Activated CD4-positive, alpha-beta T cell treated with anti-CD3 and anti-CD28 coated beads for 36 hours (primary cell): ENCODE measurements at regions not wholly inside any gene's neighbourhood (a gene's known extent, or its start where the extent isn't known, plus 50 kb on each side); places are given as distances from the start of the nearest gene placed in this dataset.
"Not testable (repeated sequence)": the region's sequence is repeated elsewhere in the genome, so short reads cannot be mapped to it uniquely, and the experiment has no call there.

ENCODE experiments used
- ATAC-seq: fragments of 200-7000 bp; cut with Tn5 transposase; one replicate; pipeline ENCODE4 v1.10.0; 2021; ENCODE audit warnings: mild to moderate bottlenecking, moderate library complexity
- CTCF ChIA-PET: fragments of 350-600 bp; sonication (Branson Sonifier 250); formaldehyde crosslinking; loops from one replicate; lab custom pipeline; 2021; ENCODE audit warnings: antibody characterized with exemption; lab: Charles Lee
- POLR2A ChIA-PET: fragments of 350-600 bp; sonication (Branson Sonifier 250); formaldehyde crosslinking; loops from one replicate; lab custom pipeline; 2021; ENCODE audit warnings: antibody characterized with exemption, inconsistent platforms; lab: Charles Lee
- DNase-seq: peaks from one replicate; pipeline ENCODE4 v3.0.0-alpha.2; 2020
- H3K27ac Mint-ChIP-seq: one replicate; pipeline ENCODE4 v1.8.0; 2021; ENCODE audit warnings: mixed read lengths
- H3K27me3 Mint-ChIP-seq: one replicate; pipeline ENCODE4 v1.8.0; 2021; ENCODE audit warnings: mixed read lengths
- H3K36me3 Mint-ChIP-seq: one replicate; pipeline ENCODE4 v1.8.0; 2021; ENCODE audit warnings: low read depth, mixed read lengths
- H3K4me1 Mint-ChIP-seq: one replicate; pipeline ENCODE4 v1.8.0; 2021; ENCODE audit warnings: mixed read lengths
- H3K4me3 Mint-ChIP-seq: one replicate; pipeline ENCODE4 v1.8.0; 2021; ENCODE audit warnings: mild to moderate bottlenecking, moderate library complexity, mixed read lengths
- H3K9me3 Mint-ChIP-seq: one replicate; pipeline ENCODE4 v1.8.0; 2021; ENCODE audit warnings: low read depth, mixed read lengths
- intact Hi-C, 2 experiments: fragments of 100-400 bp; cut with DNase I in 1 of 2; cut with micrococcal nuclease in 1 of 2; formaldehyde crosslinking; loops; one replicate each; pipeline versions ENCODE4 v1.14.2 to v1.15.1; 2022 to 2024; cut with DNase I, micrococcal nuclease

DNA sequence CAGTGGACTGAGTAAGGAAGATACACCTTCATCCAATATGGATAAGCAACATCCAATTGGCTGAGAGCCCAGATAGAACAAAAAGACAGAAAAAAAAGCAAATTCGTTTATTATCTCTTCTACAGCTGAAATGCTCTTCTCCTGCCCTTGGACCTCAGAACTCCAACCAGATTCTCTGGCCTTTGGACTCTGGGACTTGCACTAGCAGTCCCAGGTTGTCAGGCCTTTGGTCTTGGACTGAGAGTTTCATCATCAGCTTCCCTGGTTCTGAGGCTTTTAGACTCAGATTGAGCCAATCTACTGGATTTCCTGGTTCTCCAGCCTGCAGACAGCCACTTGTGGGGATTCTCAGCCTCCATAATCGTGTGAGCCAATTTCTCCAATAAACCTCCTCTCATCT is 926.8 kb downstream of the PLA2G4A start:
- Mint-ChIP-seq H3K27me3 (no peaks in the 10 kb centered on the region), H3K9me3 (no peaks in the 10 kb centered on the region), H3K4me1 (no peaks in the 10 kb centered on the region), H3K36me3 (no peaks in the 10 kb centered on the region), H3K27ac (no peak overlapping the region), H3K4me3 (no peak overlapping the region)
- intact Hi-C loops: no loop called here
- CTCF ChIA-PET: no interaction called here
- DNase-seq (no peak), ATAC-seq (no peak)
- POLR2A ChIA-PET: no interaction called here

GRCh38 chr1:187756684-187757083 is 927.9 kb downstream of the PLA2G4A start:
- ATAC-seq, H3K27me3 Mint-ChIP-seq, H3K4me1 Mint-ChIP-seq, DNase-seq, H3K27ac Mint-ChIP-seq, H3K9me3 Mint-ChIP-seq, CTCF ChIA-PET, H3K36me3 Mint-ChIP-seq, POLR2A ChIA-PET, intact Hi-C loops, H3K4me3 Mint-ChIP-seq: not testable (repeated sequence)

DNA sequence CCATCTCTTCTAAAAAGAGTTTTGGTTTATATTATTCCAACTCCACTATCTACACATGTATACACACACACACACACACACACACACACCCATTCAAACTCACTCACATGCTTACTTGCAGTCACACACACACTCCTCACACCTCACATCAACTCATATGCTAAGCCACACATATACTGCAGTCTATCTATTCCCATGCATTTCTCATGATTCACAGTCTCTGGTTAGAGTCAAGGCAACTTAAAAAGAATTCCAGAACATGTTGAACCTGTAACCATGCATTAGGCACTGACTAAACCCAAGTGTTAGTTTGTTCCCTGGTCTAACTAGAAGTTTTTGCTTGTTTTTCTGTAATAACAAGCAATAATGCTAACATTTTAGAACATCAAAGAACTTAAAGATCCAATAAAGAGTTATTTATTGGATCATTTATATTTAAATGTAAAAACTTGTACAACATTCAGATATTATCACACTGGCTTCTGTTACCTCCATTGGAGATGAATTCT is 931.1 kb downstream of the PLA2G4A start:
- ChIA-PET POLR2A (no interaction called here), CTCF (no interaction called here)
- Mint-ChIP-seq H3K4me3 (no peak overlapping the region), H3K27ac (no peak overlapping the region), H3K9me3 (no peaks in the 10 kb centered on the region), H3K27me3 (no peaks in the 10 kb centered on the region), H3K4me1 (no peaks in the 10 kb centered on the region), H3K36me3 (no peaks in the 10 kb centered on the region)
- DNase-seq: no peak
- ATAC-seq: no peak
- intact Hi-C loops: no loop called here

- ChIA-PET POLR2A (no interaction called here), CTCF (no interaction called here)
- Mint-ChIP-seq H3K27ac (no peak overlapping the region), H3K9me3 (peaks cover 4% of the 10 kb centered on the region), H3K36me3 (no peaks in the 10 kb centered on the region), H3K27me3 (no peaks in the 10 kb centered on the region), H3K4me3 (no peak overlapping the region), H3K4me1 (no peaks in the 10 kb centered on the region)
- intact Hi-C loops: no loop called here
- DNase-seq (no peak), ATAC-seq (no peak)
Observed at GRCh38 chr1:187762118-187762517, 933.4 kb downstream of the PLA2G4A start.

DNA sequence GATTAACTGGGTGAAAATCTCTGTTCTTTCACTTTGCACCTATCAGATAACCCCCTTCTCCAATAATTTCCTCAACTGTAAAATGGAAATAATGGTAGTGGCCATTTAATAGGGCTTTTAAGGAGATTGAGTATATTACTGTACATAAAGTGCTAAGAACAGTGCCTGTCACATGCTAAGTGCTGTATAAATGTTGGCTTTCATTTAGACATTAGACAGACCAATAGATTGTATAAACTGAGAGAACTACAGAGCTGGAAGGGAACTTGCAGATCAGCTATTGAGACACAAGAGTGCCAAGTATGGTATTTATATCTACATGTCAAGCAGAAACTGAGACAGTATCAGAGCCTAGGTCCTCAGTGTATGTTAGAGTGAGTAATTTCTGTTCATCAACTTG is 934.7 kb downstream of the PLA2G4A start:
- ATAC-seq: no peak
- peaks cover 5% of the 10 kb centered on the region for H3K9me3 Mint-ChIP-seq
- POLR2A ChIA-PET: no interaction called here
- no peaks in the 10 kb centered on the region for H3K27me3 Mint-ChIP-seq
- CTCF ChIA-PET: no interaction called here
- intact Hi-C loops: no loop called here
- H3K36me3 Mint-ChIP-seq: no peaks in the 10 kb centered on the region
- no peaks in the 10 kb centered on the region for H3K4me1 Mint-ChIP-seq
- DNase-seq: no peak
- H3K4me3 Mint-ChIP-seq: no peak overlapping the region
- H3K27ac Mint-ChIP-seq: no peak overlapping the region

GRCh38 chr1:187763976-187764375 is 935.2 kb downstream of the PLA2G4A start:
- intact Hi-C loops: no loop called here
- POLR2A ChIA-PET: no interaction called here
- Mint-ChIP-seq H3K9me3 (peaks cover 5% of the 10 kb centered on the region), H3K27me3 (no peaks in the 10 kb centered on the region), H3K36me3 (no peaks in the 10 kb centered on the region), H3K4me3 (no peak overlapping the region), H3K4me1 (no peaks in the 10 kb centered on the region), H3K27ac (no peak overlapping the region)
- DNase-seq (no peak), ATAC-seq (no peak)
- CTCF ChIA-PET: no interaction called here

DNA sequence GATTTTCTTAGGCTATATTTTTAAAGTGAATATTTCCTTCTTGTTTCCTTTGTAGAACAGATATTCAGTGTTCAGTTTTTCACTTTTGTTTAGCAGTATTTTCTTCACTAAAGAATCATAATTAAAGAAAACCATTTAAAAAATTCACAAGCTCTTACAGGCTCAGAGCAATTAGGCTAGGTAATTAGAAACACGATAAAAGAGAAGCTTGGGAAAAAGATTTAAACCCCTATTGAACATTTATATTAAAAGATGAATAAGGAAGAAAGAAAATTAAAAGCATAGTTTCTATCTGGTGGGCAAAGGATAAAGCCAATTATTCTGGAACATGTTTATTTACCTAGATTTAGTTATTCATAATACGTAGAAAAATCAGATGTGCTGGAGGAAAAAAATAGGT is 942.6 kb downstream of the PLA2G4A start:
- POLR2A ChIA-PET: no interaction called here
- intact Hi-C loops: no loop called here
- Mint-ChIP-seq H3K4me3 (no peak overlapping the region), H3K27me3 (no peaks in the 10 kb centered on the region), H3K4me1 (no peaks in the 10 kb centered on the region), H3K9me3 (peaks cover 11% of the 10 kb centered on the region), H3K27ac (no peak overlapping the region), H3K36me3 (no peaks in the 10 kb centered on the region)
- ATAC-seq (no peak), DNase-seq (no peak)
- CTCF ChIA-PET: no interaction called here

GRCh38 chr1:187773168-187773567 is 944.4 kb downstream of the PLA2G4A start:
- ATAC-seq: no peak
- Mint-ChIP-seq H3K27me3 (no peaks in the 10 kb centered on the region), H3K4me3 (no peak overlapping the region), H3K4me1 (no peaks in the 10 kb centered on the region), H3K27ac (no peak overlapping the region), H3K36me3 (no peaks in the 10 kb centered on the region), H3K9me3 (peaks cover 8% of the 10 kb centered on the region)
- ChIA-PET POLR2A (no interaction called here), CTCF (no interaction called here)
- intact Hi-C loops: no loop called here
- DNase-seq: no peak

DNA sequence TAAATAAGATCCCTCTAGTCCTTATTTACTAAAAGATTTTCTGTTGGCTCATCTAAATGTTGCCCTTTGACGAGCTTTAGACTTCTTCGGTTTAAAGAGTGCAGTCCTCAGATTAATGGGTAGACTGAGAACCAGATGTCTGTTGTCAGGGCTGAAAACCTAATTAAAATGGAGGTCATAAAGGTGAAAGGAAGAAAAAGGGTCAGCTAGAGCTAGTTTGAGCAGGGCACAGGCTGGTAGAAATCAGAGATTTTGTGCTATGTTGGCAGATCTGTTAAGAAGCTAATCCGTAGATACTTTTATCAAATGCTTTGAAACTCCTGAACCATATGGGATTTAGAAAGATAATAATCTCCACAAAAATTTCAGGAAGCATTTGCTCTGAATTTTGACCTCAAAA is 959.0 kb downstream of the PLA2G4A start:
- Mint-ChIP-seq H3K36me3 (no peaks in the 10 kb centered on the region), H3K4me3 (no peak overlapping the region), H3K27ac (no peak overlapping the region), H3K9me3 (peaks cover 4% of the 10 kb centered on the region), H3K4me1 (no peaks in the 10 kb centered on the region), H3K27me3 (no peaks in the 10 kb centered on the region)
- ChIA-PET POLR2A (interaction anchor here (0.7 kb wide), 1 partner anchor 1266 kb away, joined by 3 read pairs; no protein-coding TSS in a partner anchor), CTCF (no interaction called here)
- intact Hi-C loops: no loop called here
- DNase-seq (no peak), ATAC-seq (no peak)

GRCh38 chr1:187788718-187789117 is 960.0 kb downstream of the PLA2G4A start:
- no peak overlapping the region for H3K4me3 Mint-ChIP-seq
- ChIA-PET CTCF (no interaction called here), POLR2A (no interaction called here)
- no peaks in the 10 kb centered on the region for H3K27me3 Mint-ChIP-seq
- H3K27ac Mint-ChIP-seq: no peak overlapping the region
- peaks cover 3% of the 10 kb centered on the region for H3K9me3 Mint-ChIP-seq
- intact Hi-C loops: no loop called here
- no peaks in the 10 kb centered on the region for H3K4me1 Mint-ChIP-seq
- no peak for ATAC-seq
- no peak for DNase-seq
- no peaks in the 10 kb centered on the region for H3K36me3 Mint-ChIP-seq

- ChIA-PET CTCF (no interaction called here), POLR2A (no interaction called here)
- intact Hi-C loops: no loop called here
- no peak for ATAC-seq
- Mint-ChIP-seq H3K27me3 (no peaks in the 10 kb centered on the region), H3K4me3 (no peak overlapping the region), H3K36me3 (no peaks in the 10 kb centered on the region), H3K4me1 (no peaks in the 10 kb centered on the region), H3K9me3 (peaks cover 3% of the 10 kb centered on the region), H3K27ac (no peak overlapping the region)
- DNase-seq: no peak
Observed at GRCh38 chr1:187790724-187791123, 962.0 kb downstream of the PLA2G4A start.

DNA sequence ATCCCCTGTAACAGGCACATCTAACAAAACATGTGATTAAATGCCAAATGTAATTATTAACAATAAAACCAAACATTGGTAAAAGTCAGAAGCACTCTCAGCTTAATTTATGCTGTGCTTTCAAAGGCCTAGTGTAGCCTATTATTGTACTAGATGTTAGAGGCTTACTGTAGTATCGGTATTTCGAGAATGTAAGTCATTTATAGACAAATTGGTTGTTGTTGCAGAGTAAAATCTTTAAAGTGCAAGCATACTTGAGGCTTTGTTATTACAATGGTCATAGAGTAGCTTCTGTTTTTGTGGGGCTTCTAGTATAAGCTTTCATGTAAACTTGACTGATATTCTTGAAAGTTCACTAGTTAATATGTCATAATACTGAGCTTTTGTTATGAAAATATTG is 965.8 kb downstream of the PLA2G4A start:
- Mint-ChIP-seq H3K4me1 (no peaks in the 10 kb centered on the region), H3K36me3 (no peaks in the 10 kb centered on the region), H3K4me3 (no peak overlapping the region), H3K27me3 (no peaks in the 10 kb centered on the region), H3K27ac (no peak overlapping the region), H3K9me3 (peaks cover 7% of the 10 kb centered on the region)
- POLR2A ChIA-PET: no interaction called here
- ATAC-seq (no peak), DNase-seq (no peak)
- intact Hi-C loops: no loop called here
- CTCF ChIA-PET: no interaction called here

GRCh38 chr1:187809549-187809948 is 980.8 kb downstream of the PLA2G4A start:
- no peak for DNase-seq
- H3K27me3 Mint-ChIP-seq: no peaks in the 10 kb centered on the region
- H3K27ac Mint-ChIP-seq: no peak overlapping the region
- ATAC-seq: no peak
- peaks cover 2% of the 10 kb centered on the region for H3K9me3 Mint-ChIP-seq
- intact Hi-C loops: no loop called here
- CTCF ChIA-PET: no interaction called here
- no peaks in the 10 kb centered on the region for H3K4me1 Mint-ChIP-seq
- H3K4me3 Mint-ChIP-seq: no peak overlapping the region
- no peaks in the 10 kb centered on the region for H3K36me3 Mint-ChIP-seq
- POLR2A ChIA-PET: no interaction called here
